ENCODE measurements at regions not wholly inside any gene's neighbourhood (a gene's known extent, or its start where the extent isn't known, plus 50 kb on each side); places are given as distances from the start of the nearest gene placed in this dataset.

- TF ChIP-seq CTCF (IDR thresholded peaks at IDR 0.05): no peak
- TF ChIP-seq EP300 (IDR thresholded peaks at IDR 0.05; ENCODE audit: borderline replicate concordance in 1 of 2, low read depth in 1 of 2, low read length in 1 of 2): no peak
- no peak for TF ChIP-seq RAD21 (IDR thresholded peaks at IDR 0.05; ENCODE audit: low read length)
- no peak for TF ChIP-seq RFX5 (IDR thresholded peaks at IDR 0.05; ENCODE audit: low read length)
- no peak for TF ChIP-seq MAX (IDR thresholded peaks at IDR 0.05; ENCODE audit: low read depth)
- no peak for TF ChIP-seq TEAD4 (IDR thresholded peaks at IDR 0.05; ENCODE audit: borderline replicate concordance, insufficient read depth)
Measured at GRCh38 chr11:116118138-116118470, 613.9 kb upstream of the CADM1 start.

Measured in SK-N-SH (cell line).